ENCODE measurements at regions not wholly inside any gene's neighbourhood (a gene's known extent, or its start where the extent isn't known, plus 50 kb on each side); places are given as distances from the start of the nearest gene placed in this dataset.
"Not testable (repeated sequence)": the region's sequence is repeated elsewhere in the genome, so short reads cannot be mapped to it uniquely, and the experiment has no call there.

- Histone ChIP-seq H3K4me1 (ENCODE audit: control insufficient read depth in 2 of 2, insufficient read depth in 2 of 2, low read length in 2 of 2) (no peaks in the 10 kb centered on the region), H3K4me3 (ENCODE audit: low read length in 2 of 2) (no peak overlapping the region), H3K27me3 (ENCODE audit: control insufficient read depth in 2 of 2, insufficient read depth in 1 of 2, low read length in 1 of 2) (peaks cover 68 to 100% of the 10 kb centered on the region in 2 donors), H3K9me3 (ENCODE audit: control insufficient read depth in 2 of 2, insufficient read depth in 1 of 2, low read length in 1 of 2) (peaks cover 1 to 3% of the 10 kb centered on the region in 2 donors), H3K36me3 (ENCODE audit: control insufficient read depth in 2 of 2, insufficient read depth in 2 of 2, low read length in 1 of 2) (no peaks in the 10 kb centered on the region), H3K27ac (ENCODE audit: low read depth in 1 of 2, low read length in 1 of 2) (no peak overlapping the region)
- 6% methylated on average over 30 of the region's 30 CpGs for WGBS
- no peak for DNase-seq (ENCODE audit: low read depth in 6 of 9, low spot score in 9 of 9)
Observed at GRCh38 chr6:28785962-28786679, 137.7 kb downstream of the TRIM27 start.

GRCh38 chr6:28789553-28790083 is 134.2 kb downstream of the TRIM27 start:
- peaks cover 0 to 2% of the 10 kb centered on the region in 2 donors for H3K4me1 ChIP-seq (ENCODE audit: control insufficient read depth in 2 of 2, insufficient read depth in 2 of 2, low read length in 2 of 2)
- H3K36me3 ChIP-seq (ENCODE audit: control insufficient read depth in 2 of 2, insufficient read depth in 2 of 2, low read length in 1 of 2): no peaks in the 10 kb centered on the region
- H3K9me3 ChIP-seq (ENCODE audit: control insufficient read depth in 2 of 2, insufficient read depth in 1 of 2, low read length in 1 of 2): peaks cover 3% of the 10 kb centered on the region in 2 donors
- H3K27me3 ChIP-seq (ENCODE audit: control insufficient read depth in 2 of 2, insufficient read depth in 1 of 2, low read length in 1 of 2): peaks cover 74 to 98% of the 10 kb centered on the region in 2 donors
- no peak for DNase-seq (ENCODE audit: low read depth in 6 of 9, low spot score in 9 of 9)
- H3K4me3 ChIP-seq (ENCODE audit: low read length in 2 of 2): no peak overlapping the region
- no peak overlapping the region for H3K27ac ChIP-seq (ENCODE audit: low read depth in 1 of 2, low read length in 1 of 2)
- 12% methylated on average over 20 of the region's 20 CpGs for WGBS

GRCh38 chr6:28791002-28791383 is 132.8 kb downstream of the TRIM27 start:
- Histone ChIP-seq H3K27me3 (ENCODE audit: control insufficient read depth in 2 of 2, insufficient read depth in 1 of 2, low read length in 1 of 2) (peaks cover 78 to 98% of the 10 kb centered on the region in 2 donors), H3K27ac (ENCODE audit: low read depth in 1 of 2, low read length in 1 of 2) (no peak overlapping the region), H3K36me3 (ENCODE audit: control insufficient read depth in 2 of 2, insufficient read depth in 2 of 2, low read length in 1 of 2) (no peaks in the 10 kb centered on the region), H3K9me3 (ENCODE audit: control insufficient read depth in 2 of 2, insufficient read depth in 1 of 2, low read length in 1 of 2) (peaks cover 3% of the 10 kb centered on the region in 2 donors), H3K4me3 (ENCODE audit: low read length in 2 of 2) (no peak overlapping the region), H3K4me1 (ENCODE audit: control insufficient read depth in 2 of 2, insufficient read depth in 2 of 2, low read length in 2 of 2) (peaks cover 0 to 2% of the 10 kb centered on the region in 2 donors)
- no peak for DNase-seq (ENCODE audit: low read depth in 6 of 9, low spot score in 9 of 9)
- WGBS: 25% methylated on average over 6 of the region's 6 CpGs

GRCh38 chr6:28794175-28795002 is 129.4 kb downstream of the TRIM27 start:
- Histone ChIP-seq H3K36me3 (ENCODE audit: control insufficient read depth in 2 of 2, insufficient read depth in 2 of 2, low read length in 1 of 2) (no peaks in the 10 kb centered on the region), H3K9me3 (ENCODE audit: control insufficient read depth in 2 of 2, insufficient read depth in 1 of 2, low read length in 1 of 2) (peaks cover 0 to 1% of the 10 kb centered on the region in 2 donors), H3K27me3 (ENCODE audit: control insufficient read depth in 2 of 2, insufficient read depth in 1 of 2, low read length in 1 of 2) (peaks cover 48 to 76% of the 10 kb centered on the region in 2 donors), H3K4me3 (ENCODE audit: low read length in 2 of 2) (no peak overlapping the region), H3K4me1 (ENCODE audit: control insufficient read depth in 2 of 2, insufficient read depth in 2 of 2, low read length in 2 of 2) (peaks cover 0 to 2% of the 10 kb centered on the region in 2 donors), H3K27ac (ENCODE audit: low read depth in 1 of 2, low read length in 1 of 2) (no peak overlapping the region)
- 4% methylated on average over 35 of the region's 35 CpGs for WGBS
- DNase-seq (ENCODE audit: low read depth in 6 of 9, low spot score in 9 of 9): no peak

- H3K4me1 ChIP-seq (ENCODE audit: control insufficient read depth in 2 of 2, insufficient read depth in 2 of 2, low read length in 2 of 2); H3K36me3 ChIP-seq (ENCODE audit: control insufficient read depth in 2 of 2, insufficient read depth in 2 of 2, low read length in 1 of 2); H3K4me3 ChIP-seq (ENCODE audit: low read length in 2 of 2); H3K9me3 ChIP-seq (ENCODE audit: control insufficient read depth in 2 of 2, insufficient read depth in 1 of 2, low read length in 1 of 2); H3K27ac ChIP-seq (ENCODE audit: low read depth in 1 of 2, low read length in 1 of 2); DNase-seq (ENCODE audit: low read depth in 6 of 9, low spot score in 9 of 9): not testable (repeated sequence)
- WGBS: 81% methylated on average over 4 of the region's 4 CpGs
- H3K27me3 ChIP-seq (ENCODE audit: control insufficient read depth in 2 of 2, insufficient read depth in 1 of 2, low read length in 1 of 2): peaks cover 9 to 54% of the 10 kb centered on the region in 2 donors
Observed at GRCh38 chr6:28800647-28801046, 123.1 kb downstream of the TRIM27 start.

- no peaks in the 10 kb centered on the region for H3K9me3 ChIP-seq (ENCODE audit: control insufficient read depth in 2 of 2, insufficient read depth in 1 of 2, low read length in 1 of 2)
- H3K27ac ChIP-seq (ENCODE audit: low read depth in 1 of 2, low read length in 1 of 2): no peak overlapping the region
- no peaks in the 10 kb centered on the region for H3K4me1 ChIP-seq (ENCODE audit: control insufficient read depth in 2 of 2, insufficient read depth in 2 of 2, low read length in 2 of 2)
- 40% methylated on average over 25 of the region's 25 CpGs for WGBS
- H3K36me3 ChIP-seq (ENCODE audit: control insufficient read depth in 2 of 2, insufficient read depth in 2 of 2, low read length in 1 of 2): no peaks in the 10 kb centered on the region
- DNase-seq (ENCODE audit: low read depth in 6 of 9, low spot score in 9 of 9): no peak
- H3K4me3 ChIP-seq (ENCODE audit: low read length in 2 of 2): no peak overlapping the region
- peaks cover 12 to 49% of the 10 kb centered on the region in 2 donors for H3K27me3 ChIP-seq (ENCODE audit: control insufficient read depth in 2 of 2, insufficient read depth in 1 of 2, low read length in 1 of 2)
Observed at GRCh38 chr6:28802417-28803336, 121.1 kb downstream of the TRIM27 start.

GRCh38 chr6:28803337-28803709 is 120.5 kb downstream of the TRIM27 start:
- peaks cover 15 to 56% of the 10 kb centered on the region in 2 donors for H3K27me3 ChIP-seq (ENCODE audit: control insufficient read depth in 2 of 2, insufficient read depth in 1 of 2, low read length in 1 of 2)
- WGBS: 7% methylated on average over 8 of the region's 8 CpGs

GRCh38 chr6:28807682-28808280 is 116.0 kb downstream of the TRIM27 start:
- WGBS: 9% methylated on average over 12 of the region's 12 CpGs
- Histone ChIP-seq H3K4me1 (ENCODE audit: control insufficient read depth in 2 of 2, insufficient read depth in 2 of 2, low read length in 2 of 2) (no peaks in the 10 kb centered on the region), H3K4me3 (ENCODE audit: low read length in 2 of 2) (no peak overlapping the region), H3K9me3 (ENCODE audit: control insufficient read depth in 2 of 2, insufficient read depth in 1 of 2, low read length in 1 of 2) (no peaks in the 10 kb centered on the region), H3K27ac (ENCODE audit: low read depth in 1 of 2, low read length in 1 of 2) (no peak overlapping the region), H3K36me3 (ENCODE audit: control insufficient read depth in 2 of 2, insufficient read depth in 2 of 2, low read length in 1 of 2) (no peaks in the 10 kb centered on the region), H3K27me3 (ENCODE audit: control insufficient read depth in 2 of 2, insufficient read depth in 1 of 2, low read length in 1 of 2) (peaks cover 47 to 82% of the 10 kb centered on the region in 2 donors)
- no peak for DNase-seq (ENCODE audit: low read depth in 6 of 9, low spot score in 9 of 9)

More at GRCh38 chr6:28803337-28803709, 120.5 kb downstream of the TRIM27 start:
- DNase-seq (ENCODE audit: low read depth in 6 of 9, low spot score in 9 of 9): no peak
- Histone ChIP-seq H3K4me3 (ENCODE audit: low read length in 2 of 2) (no peak overlapping the region), H3K27ac (ENCODE audit: low read depth in 1 of 2, low read length in 1 of 2) (no peak overlapping the region), H3K9me3 (ENCODE audit: control insufficient read depth in 2 of 2, insufficient read depth in 1 of 2, low read length in 1 of 2) (no peaks in the 10 kb centered on the region), H3K36me3 (ENCODE audit: control insufficient read depth in 2 of 2, insufficient read depth in 2 of 2, low read length in 1 of 2) (no peaks in the 10 kb centered on the region), H3K4me1 (ENCODE audit: control insufficient read depth in 2 of 2, insufficient read depth in 2 of 2, low read length in 2 of 2) (no peaks in the 10 kb centered on the region)

Data from thymus (tissue), 11 donors.